ENCODE measurements at regions not wholly inside any gene's neighbourhood (a gene's known extent, or its start where the extent isn't known, plus 50 kb on each side); places are given as distances from the start of the nearest gene placed in this dataset.

- Mint-ChIP-seq H3K4me3 (no peak overlapping the region), H3K27ac (peak overlapping the region in 1 of 3 experiments; percentile 40), H3K9me3 (no peaks in the 10 kb centered on the region), H3K36me3 (ENCODE audit: low read depth) (no peaks in the 10 kb centered on the region), H3K27me3 (ENCODE audit: low read depth) (peaks cover 36% of the 10 kb centered on the region), H3K4me1 (peaks cover 4% of the 10 kb centered on the region)
- TF ChIP-seq CTCF (IDR thresholded peaks at IDR 0.05; ENCODE audit: unreplicated experiment in 3 of 3), result no peak
Observed at GRCh38 chr21:36532769-36533467, 53.0 kb upstream of the CLDN14 start.

GRCh38 chr21:36533468-36533848 lies 53.5 kb upstream of the CLDN14 start:
- no peak for TF ChIP-seq CTCF (IDR thresholded peaks at IDR 0.05; ENCODE audit: unreplicated experiment in 3 of 3)
- Mint-ChIP-seq H3K4me3 (no peak overlapping the region), H3K4me1 (peaks cover 4% of the 10 kb centered on the region), H3K36me3 (ENCODE audit: low read depth) (no peaks in the 10 kb centered on the region), H3K27me3 (ENCODE audit: low read depth) (peaks cover 33% of the 10 kb centered on the region), H3K9me3 (no peaks in the 10 kb centered on the region), H3K27ac (no peak overlapping the region)

- peaks cover 28% of the 10 kb centered on the region for H3K27me3 Mint-ChIP-seq (ENCODE audit: low read depth)
- H3K36me3 Mint-ChIP-seq (ENCODE audit: low read depth), result no peaks in the 10 kb centered on the region
- no peaks in the 10 kb centered on the region for H3K9me3 Mint-ChIP-seq
- H3K4me1 Mint-ChIP-seq, result no peaks in the 10 kb centered on the region
- no peak for TF ChIP-seq CTCF (IDR thresholded peaks at IDR 0.05; ENCODE audit: unreplicated experiment in 3 of 3)
- no peak overlapping the region for H3K4me3 Mint-ChIP-seq
- H3K27ac Mint-ChIP-seq, result no peak overlapping the region
Observed at GRCh38 chr21:36534656-36535055, 54.7 kb upstream of the CLDN14 start.

GRCh38 chr21:36535618-36536241 lies 55.8 kb upstream of the CLDN14 start:
- no peak for TF ChIP-seq CTCF (IDR thresholded peaks at IDR 0.05; ENCODE audit: unreplicated experiment in 3 of 3)
- Mint-ChIP-seq H3K27ac (no peak overlapping the region), H3K36me3 (ENCODE audit: low read depth) (no peaks in the 10 kb centered on the region), H3K4me1 (no peaks in the 10 kb centered on the region), H3K27me3 (ENCODE audit: low read depth) (peaks cover 20% of the 10 kb centered on the region), H3K4me3 (no peak overlapping the region), H3K9me3 (no peaks in the 10 kb centered on the region)

GRCh38 chr21:36538761-36539160 lies 58.8 kb upstream of the CLDN14 start:
- no peak overlapping the region for H3K27ac Mint-ChIP-seq
- H3K27me3 Mint-ChIP-seq (ENCODE audit: low read depth), result peaks cover 23% of the 10 kb centered on the region
- no peaks in the 10 kb centered on the region for H3K36me3 Mint-ChIP-seq (ENCODE audit: low read depth)
- H3K9me3 Mint-ChIP-seq, result no peaks in the 10 kb centered on the region
- no peaks in the 10 kb centered on the region for H3K4me1 Mint-ChIP-seq
- no peak overlapping the region for H3K4me3 Mint-ChIP-seq
- TF ChIP-seq CTCF (IDR thresholded peaks at IDR 0.05; ENCODE audit: unreplicated experiment in 3 of 3), result no peak

All from nephron (organoid).